ENCODE measurements at regions not wholly inside any gene's neighbourhood (a gene's known extent, or its start where the extent isn't known, plus 50 kb on each side); places are given as distances from the start of the nearest gene placed in this dataset.

DNA sequence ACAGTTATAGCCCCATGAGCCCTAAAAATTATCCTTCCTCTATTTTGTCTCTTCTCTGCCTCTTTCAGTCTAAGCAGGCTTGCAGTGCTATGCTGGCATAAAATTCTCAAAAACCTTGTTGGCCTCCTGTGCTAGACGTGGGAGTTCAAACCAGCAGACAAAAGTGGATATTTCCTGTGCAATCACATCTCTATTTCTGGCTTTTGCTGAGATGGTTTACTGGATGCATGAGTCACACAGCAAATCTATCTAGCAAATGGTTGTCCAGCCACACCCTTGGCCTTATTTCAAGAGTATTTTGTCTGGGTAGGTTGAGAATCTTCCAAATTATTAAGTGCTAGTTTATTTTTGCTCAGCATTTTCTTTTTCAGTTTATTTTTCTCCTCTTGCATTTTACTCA is 370.8 kb downstream of the CDC14C start:
- peak; percentile 41 for DNase-seq
- no peaks in the 10 kb centered on the region for H3K27me3 ChIP-seq
- no peaks in the 10 kb centered on the region for H3K36me3 ChIP-seq
- H3K9me3 ChIP-seq: no peaks in the 10 kb centered on the region
- H3K4me3 ChIP-seq: no peak overlapping the region

DNA sequence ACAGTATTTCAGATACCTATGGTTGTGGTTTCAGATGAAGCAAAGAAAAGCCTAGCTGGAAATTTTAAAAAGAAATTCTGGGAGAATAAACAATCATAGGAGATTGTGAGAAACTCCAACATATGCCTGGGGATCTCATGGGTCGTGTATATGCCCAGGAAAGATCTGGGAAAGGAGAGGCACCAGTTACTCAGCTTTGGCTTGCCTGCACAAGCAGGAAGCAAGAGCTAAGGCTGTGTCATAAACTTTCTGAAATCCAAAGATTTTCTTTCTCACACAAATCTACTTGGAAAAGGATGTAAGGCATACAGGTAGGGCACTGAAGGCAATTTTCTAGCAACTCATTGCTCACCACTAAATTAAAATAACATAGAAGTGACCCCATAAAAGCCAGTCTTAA is 373.6 kb downstream of the CDC14C start:
- DNase-seq: no peak
- H3K36me3 ChIP-seq: no peaks in the 10 kb centered on the region
- H3K27me3 ChIP-seq: no peaks in the 10 kb centered on the region
- no peaks in the 10 kb centered on the region for H3K9me3 ChIP-seq
- no peak overlapping the region for H3K4me3 ChIP-seq

DNA sequence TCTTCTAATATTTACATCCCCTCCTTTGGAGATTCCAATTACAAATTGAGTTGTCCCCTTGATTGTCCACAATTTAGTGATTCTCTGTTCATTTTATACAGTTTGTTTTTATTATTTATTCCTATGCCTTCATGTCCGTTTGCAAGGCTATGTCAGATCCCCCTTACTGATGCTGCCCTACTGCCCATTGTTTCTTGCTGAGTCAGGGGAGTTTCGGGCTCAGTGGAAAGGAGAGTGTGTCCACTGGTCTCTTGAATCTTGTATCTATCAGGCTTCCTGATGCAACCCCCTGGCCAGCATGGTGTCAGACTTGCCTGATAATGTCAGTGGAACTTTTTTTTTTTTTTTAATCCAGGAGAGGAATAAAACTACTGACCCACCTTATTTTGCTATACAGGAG is 384.4 kb downstream of the CDC14C start:
- no peak for DNase-seq
- Histone ChIP-seq H3K9me3 (no peaks in the 10 kb centered on the region), H3K4me3 (no peak overlapping the region), H3K36me3 (no peaks in the 10 kb centered on the region), H3K27me3 (no peaks in the 10 kb centered on the region)

DNA sequence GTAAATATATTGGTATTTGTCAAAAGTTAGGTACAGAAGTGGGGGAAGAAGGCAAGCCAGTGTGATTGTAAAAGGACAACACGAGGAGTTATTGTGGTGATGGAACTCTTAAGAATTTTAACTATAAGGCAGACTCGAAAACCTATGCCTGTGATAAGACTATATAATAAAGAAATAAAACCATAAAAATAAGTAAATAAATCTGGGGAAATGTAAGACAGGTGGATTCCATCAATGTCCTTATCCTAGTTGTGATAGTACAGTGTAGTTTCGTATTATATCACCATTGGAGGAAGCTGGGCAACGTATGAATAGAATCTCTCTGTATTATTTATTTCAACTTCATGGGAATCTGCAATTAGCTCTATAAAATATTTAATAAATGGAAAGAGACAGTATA is 395.7 kb downstream of the CDC14C start:
- Histone ChIP-seq H3K9me3 (no peaks in the 10 kb centered on the region), H3K36me3 (no peaks in the 10 kb centered on the region), H3K27me3 (no peaks in the 10 kb centered on the region), H3K4me3 (no peak overlapping the region)
- no peak for DNase-seq

DNA sequence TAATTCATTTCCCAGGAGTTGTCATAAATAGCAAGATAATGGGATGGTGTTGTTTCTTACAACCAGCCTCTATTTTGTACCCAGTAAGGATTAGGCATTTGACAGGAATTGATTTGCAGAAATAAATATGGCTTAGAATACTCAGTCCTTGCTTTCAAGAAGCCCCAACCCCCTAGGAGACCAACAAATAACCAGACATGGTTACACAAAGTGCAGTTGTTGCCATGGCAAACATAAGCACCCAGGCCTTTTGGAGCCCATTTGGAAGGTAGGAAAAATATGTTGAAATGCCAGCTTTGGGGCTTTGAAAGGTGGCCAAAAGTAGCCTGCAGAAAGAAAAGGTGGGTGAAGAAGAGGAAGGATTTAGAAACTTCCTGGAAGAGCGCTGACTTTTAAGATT is 397.5 kb downstream of the CDC14C start:
- H3K27me3 ChIP-seq: no peaks in the 10 kb centered on the region
- no peaks in the 10 kb centered on the region for H3K9me3 ChIP-seq

DNA sequence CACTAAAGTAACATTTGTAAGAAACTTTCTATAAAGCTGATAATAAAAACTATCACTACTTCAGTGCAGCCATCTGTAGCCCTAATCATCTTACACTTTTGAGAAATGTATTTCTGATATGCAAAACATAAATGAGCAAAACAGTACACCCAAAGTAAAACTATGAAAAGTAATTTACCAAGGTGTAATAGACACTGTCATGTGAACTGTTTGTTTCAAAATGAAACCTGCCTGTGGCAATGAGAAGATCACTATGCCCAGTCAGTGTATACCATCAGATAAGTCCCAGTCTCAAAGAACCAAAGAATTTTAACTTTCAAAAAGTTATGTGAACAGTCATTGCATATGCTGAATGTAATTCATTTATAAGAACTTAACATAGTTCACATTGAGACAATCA is 398.1 kb downstream of the CDC14C start:
- no peaks in the 10 kb centered on the region for H3K9me3 ChIP-seq
- DNase-seq: no peak
- H3K4me3 ChIP-seq: no peak overlapping the region
- no peaks in the 10 kb centered on the region for H3K36me3 ChIP-seq
- no peaks in the 10 kb centered on the region for H3K27me3 ChIP-seq

More for the DNA sequence above, 397.5 kb downstream of the CDC14C start:
- Histone ChIP-seq H3K36me3 (no peaks in the 10 kb centered on the region), H3K4me3 (no peak overlapping the region)
- no peak for DNase-seq

DNA sequence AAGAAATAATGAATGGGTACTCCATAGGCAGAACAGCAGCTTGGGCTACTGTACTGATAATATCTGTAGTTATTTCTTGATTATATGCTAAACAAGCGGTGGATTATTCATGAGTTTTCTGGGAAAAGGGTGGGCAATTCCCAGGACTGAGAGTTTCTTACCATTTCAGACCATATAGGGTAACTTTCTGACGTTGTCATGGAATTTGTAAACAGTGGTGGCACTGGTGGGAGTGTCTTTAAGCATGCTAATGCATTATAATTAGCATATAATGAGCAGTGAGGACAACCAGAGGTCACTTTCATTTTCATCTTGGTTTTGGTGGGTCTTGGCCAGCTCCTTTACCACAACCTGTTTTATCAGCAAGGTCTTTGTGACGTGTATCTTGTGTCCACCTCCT is 399.7 kb downstream of the CDC14C start:
- no peaks in the 10 kb centered on the region for H3K36me3 ChIP-seq
- no peaks in the 10 kb centered on the region for H3K9me3 ChIP-seq
- H3K27me3 ChIP-seq: no peaks in the 10 kb centered on the region
- H3K4me3 ChIP-seq: no peak overlapping the region
- no peak for DNase-seq

DNA sequence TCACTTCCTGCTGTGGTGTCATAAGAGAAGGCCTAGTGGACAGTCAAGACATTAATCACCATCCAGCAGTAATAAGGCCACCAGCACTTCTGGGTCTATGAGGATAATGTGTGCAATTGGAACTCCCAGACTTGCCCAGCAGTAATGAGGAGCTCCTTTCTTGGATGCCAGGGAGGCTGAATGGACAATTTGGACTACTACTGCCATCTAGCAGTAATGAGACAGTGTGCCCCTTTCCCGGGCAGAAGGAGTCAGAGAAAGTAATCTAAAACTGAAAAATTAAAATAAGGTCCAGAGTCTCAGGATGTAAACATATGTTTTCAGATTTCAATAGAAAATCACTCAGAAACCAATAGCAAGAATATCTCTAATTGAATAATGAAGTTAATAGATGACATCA is 400.4 kb downstream of the CDC14C start:
- Histone ChIP-seq H3K36me3 (no peaks in the 10 kb centered on the region), H3K27me3 (no peaks in the 10 kb centered on the region), H3K9me3 (no peaks in the 10 kb centered on the region), H3K4me3 (no peak overlapping the region)
- peak; percentile 7 for DNase-seq

DNA sequence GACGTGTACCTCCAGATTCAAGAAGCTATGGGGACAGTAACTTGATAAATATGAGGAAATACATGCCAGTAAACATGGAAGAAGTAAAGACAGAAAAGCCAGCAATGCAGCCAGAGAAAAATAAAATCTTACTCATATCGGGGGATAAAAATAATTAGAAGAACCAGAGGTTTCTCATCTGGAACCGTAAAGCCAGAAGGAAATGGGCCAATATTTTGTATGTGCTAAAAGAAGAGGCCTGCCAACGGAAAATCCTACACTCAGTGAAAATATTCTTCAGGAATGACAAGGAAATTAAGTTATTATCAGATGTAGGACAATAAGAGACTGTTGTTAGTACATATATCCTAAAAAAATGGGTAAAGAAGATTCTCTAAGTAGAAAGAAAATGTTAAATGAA is 401.2 kb downstream of the CDC14C start:
- Histone ChIP-seq H3K4me3 (no peak overlapping the region), H3K9me3 (no peaks in the 10 kb centered on the region), H3K36me3 (no peaks in the 10 kb centered on the region), H3K27me3 (peaks cover 2% of the 10 kb centered on the region; the same call in 1 of the 2 replicates)
- no peak for DNase-seq

DNA sequence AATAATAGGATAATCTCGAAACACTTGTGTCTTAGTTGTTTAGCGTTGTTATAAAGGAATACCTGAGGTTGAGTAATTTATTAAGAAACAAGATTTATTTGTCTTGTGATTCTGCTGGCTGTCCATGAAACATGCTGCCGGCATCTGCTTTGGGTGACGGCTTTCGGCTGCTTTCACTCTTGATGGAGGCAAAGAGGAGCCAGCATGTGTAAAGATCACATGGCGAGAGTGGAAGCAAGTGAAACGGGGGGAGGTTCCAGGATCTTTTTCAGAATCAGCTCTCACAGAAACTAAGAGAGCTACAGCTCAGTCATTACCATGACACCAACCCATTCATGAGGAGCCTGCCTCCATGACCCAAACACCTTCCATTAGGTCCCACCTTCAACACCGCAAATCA is 402.8 kb downstream of the CDC14C start:
- DNase-seq: no peak
- no peak overlapping the region for H3K4me3 ChIP-seq
- H3K27me3 ChIP-seq: peaks cover 2% of the 10 kb centered on the region; the same call in 1 of the 2 replicates
- H3K9me3 ChIP-seq: no peaks in the 10 kb centered on the region
- H3K36me3 ChIP-seq: no peaks in the 10 kb centered on the region

DNA sequence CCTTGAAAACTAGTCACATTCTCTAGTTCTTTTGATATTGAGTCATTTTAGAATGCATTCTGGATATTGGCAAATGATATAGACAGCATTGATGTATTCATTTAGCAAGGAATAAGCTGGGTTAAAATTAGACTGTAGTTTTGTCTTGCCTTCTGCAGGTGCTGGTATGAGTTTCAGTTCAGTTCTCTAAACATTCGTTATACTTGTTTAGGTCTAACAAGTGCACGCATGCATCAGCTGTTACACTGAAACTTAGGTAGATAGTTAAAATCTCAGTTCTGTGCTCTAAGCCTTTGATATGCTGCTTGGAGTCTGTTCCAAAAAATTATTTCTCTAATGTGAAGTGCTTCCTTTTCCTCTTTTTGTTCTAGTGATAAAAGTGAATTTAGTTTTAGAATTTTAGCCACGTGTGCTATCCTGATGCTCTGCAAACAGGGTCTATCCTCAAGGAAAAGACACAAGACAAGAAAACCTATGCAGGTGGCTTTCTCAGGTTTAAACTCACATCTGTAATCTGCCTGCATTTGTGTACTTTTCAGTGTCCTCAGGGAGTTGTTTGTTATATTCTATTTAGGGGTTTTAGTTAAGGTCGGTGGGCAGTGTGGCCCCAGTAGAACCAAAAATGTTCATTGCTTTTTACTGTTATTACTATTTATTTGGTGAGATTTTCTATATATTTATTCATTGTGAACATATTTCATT is 409.0 kb downstream of the CDC14C start:
- DNase-seq: no peak
- Histone ChIP-seq H3K4me3 (no peak overlapping the region), H3K27me3 (peaks cover 2% of the 10 kb centered on the region; the same call in 1 of the 2 replicates), H3K9me3 (no peaks in the 10 kb centered on the region), H3K36me3 (no peaks in the 10 kb centered on the region)

DNA sequence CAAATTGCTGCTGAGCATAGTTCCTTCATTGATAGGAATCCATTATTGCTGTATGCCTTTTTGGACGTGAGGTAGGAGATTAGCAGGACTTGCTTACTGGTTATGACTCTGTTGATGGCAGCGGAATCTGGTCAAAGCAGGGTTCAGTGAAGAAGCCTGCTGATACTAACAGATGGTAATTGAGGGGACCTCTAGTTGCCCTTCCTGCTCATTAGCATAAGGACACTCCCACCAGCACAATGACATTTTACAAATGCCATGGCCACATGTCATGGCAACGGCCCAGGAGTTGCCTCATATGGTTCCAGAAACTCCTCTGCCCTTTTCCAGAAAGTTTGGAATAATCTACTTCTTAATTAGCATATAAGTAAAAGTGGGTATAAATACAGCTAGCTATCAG is 417.5 kb downstream of the CDC14C start:
- Histone ChIP-seq H3K4me3 (no peak overlapping the region), H3K36me3 (no peaks in the 10 kb centered on the region), H3K9me3 (no peaks in the 10 kb centered on the region), H3K27me3 (no peaks in the 10 kb centered on the region)
- DNase-seq: no peak

DNA sequence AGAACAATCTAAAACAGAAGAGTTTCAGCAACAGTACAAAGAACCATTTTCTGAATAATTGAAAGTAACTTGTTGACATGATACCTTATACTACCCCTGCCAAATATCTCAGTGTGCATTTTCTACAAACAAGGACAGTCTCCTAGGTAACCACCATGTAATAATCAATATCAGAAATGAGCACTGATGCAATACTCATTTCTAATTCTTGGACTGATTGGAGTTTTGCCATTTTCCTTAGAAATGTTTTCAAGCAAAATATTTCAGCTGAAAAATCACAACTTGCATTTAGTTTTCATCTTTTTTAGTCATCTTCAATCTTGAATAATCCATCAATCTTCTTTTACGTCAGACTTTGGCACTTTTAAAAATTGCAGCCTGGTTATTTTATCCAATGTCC is 420.2 kb downstream of the CDC14C start:
- DNase-seq: no peak
- H3K9me3 ChIP-seq: no peaks in the 10 kb centered on the region
- H3K27me3 ChIP-seq: no peaks in the 10 kb centered on the region
- H3K36me3 ChIP-seq: no peaks in the 10 kb centered on the region
- no peak overlapping the region for H3K4me3 ChIP-seq

DNA sequence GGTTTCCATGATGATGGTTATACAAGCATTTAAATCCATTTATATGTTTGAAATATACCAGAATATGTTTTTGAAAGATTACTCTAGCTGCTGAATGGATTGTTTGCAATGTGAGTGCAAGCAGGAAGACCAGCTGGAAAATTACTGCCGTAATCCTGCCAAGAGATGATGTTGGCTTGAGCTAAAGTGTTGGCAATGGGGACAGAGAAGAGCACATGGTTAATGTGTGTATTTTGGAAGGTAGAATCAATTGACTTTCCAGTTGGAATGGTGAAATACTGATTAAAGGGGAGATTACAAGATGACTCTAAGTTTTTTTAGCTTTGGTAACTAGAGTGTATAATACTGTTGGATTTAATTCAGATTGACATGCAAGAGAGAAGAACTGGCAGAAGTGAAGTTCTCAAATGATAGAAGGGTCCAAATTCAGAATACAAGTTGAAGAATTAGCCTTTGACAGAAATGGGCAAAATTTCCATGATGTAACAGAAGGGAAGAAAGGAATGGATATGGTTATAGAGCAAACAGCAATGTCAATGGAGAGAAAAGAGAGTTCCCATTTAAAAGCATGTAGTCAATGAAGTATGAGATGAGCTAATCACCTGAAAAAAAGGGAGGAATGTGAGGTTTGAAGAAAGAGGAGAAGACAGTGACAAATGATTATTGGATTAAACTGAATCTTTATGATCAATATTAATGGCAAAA is 422.0 kb downstream of the CDC14C start:
- 0 out of 2 replicates have a peak, but pooled peaks cover 2% of the 10 kb centered on the region for H3K9me3 ChIP-seq
- peak; percentile 37 for DNase-seq
- no peak overlapping the region for H3K4me3 ChIP-seq
- no peaks in the 10 kb centered on the region for H3K27me3 ChIP-seq
- no peaks in the 10 kb centered on the region for H3K36me3 ChIP-seq

DNA sequence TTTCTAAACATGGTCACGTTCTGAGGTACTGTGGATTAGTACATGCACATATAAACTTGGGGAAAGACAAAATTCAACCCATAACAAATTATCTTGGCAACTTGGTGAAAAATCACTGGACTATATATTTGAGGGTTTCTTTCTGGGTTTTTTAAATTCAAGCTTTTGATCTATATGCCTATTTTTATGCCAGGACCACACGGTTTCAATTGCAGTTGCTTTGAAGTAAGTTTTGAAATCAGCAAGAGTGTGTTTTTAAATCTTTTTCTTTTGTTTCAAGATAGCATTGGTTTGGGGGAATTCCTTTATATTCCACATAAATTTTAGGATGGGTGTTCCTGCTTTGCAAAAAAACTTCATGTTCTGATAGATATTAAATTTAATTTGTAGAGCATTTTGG is 406.4 kb upstream of the VWC2 start:
- no peak for DNase-seq
- H3K27me3 ChIP-seq: no peaks in the 10 kb centered on the region
- no peaks in the 10 kb centered on the region for H3K9me3 ChIP-seq
- H3K36me3 ChIP-seq: no peaks in the 10 kb centered on the region
- H3K4me3 ChIP-seq: no peak overlapping the region

DNA sequence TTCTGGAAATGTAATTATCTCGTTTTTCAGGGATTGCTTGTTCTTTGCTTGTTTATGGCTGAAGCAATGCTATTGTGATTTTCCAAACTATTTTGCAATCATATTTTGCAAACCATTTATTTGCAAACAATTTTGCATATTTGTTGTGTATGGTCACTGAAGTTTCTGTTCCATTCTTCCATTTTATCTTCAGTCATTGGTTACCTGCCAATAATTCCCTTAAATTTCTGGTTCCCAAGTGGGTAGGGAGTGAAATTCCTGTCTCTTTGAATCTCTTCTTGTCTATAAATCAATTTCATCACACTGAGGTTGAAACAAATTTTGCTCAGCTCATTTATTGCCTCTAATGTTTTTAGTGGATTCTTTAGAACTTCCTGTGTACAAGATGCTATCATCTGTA is 401.7 kb upstream of the VWC2 start:
- Histone ChIP-seq H3K36me3 (no peaks in the 10 kb centered on the region), H3K9me3 (no peaks in the 10 kb centered on the region), H3K4me3 (no peak overlapping the region), H3K27me3 (no peaks in the 10 kb centered on the region)
- no peak for DNase-seq

DNA sequence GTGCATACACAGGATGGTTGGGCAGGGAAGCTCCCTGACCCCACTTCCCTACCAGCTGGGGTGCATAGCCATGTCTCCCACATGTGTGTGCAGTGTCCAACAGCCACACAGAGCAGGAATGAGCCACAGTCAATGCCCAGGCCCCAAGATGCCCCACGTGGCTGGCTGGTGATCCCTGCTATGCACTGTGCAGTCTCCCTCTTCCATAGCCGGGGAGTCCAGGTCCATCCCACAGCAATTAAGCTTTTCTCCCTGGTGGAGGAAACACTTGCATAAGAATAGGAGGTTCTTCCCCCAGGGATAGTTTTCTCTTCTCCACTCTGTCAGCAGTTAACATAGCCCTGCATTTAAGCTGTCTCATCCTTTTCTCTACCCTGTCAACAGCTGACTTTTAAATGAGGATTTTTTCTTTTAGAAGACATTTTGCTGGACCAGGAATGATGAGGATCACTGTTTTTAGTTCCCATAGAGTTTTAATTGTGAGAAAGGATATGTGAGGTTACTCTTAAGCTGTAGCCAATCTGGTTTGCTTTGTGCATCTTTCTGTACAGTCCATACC is 396.5 kb upstream of the VWC2 start:
- H3K27me3 ChIP-seq: no peaks in the 10 kb centered on the region
- no peak for DNase-seq
- no peak overlapping the region for H3K4me3 ChIP-seq
- no peaks in the 10 kb centered on the region for H3K9me3 ChIP-seq
- no peaks in the 10 kb centered on the region for H3K36me3 ChIP-seq

DNA sequence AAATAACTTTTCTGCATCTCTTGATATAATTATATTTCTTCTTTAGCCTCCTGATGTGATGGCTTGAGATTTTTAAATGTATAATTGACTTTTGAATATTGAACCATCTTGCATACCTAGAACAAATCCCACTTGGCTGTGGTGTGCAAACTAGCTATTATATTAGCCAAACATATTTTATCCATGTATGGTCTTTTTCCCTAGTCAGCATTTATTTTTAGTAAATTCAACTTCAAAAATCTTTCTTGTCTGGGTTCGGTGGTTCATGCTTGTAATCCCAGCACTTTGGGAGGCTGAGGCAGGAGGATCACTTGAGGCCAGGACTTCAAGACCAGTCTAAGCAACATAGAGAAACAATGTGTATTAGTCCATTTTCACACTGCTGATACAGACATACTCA is 386.6 kb upstream of the VWC2 start:
- H3K9me3 ChIP-seq: no peaks in the 10 kb centered on the region
- no peak overlapping the region for H3K4me3 ChIP-seq
- DNase-seq: no peak
- no peaks in the 10 kb centered on the region for H3K36me3 ChIP-seq
- H3K27me3 ChIP-seq: 0 out of 2 replicates have a peak, but pooled peaks cover 2% of the 10 kb centered on the region

All from MG63 (cell line).